BLaER1 (cell line): ENCODE measurements at regions not wholly inside any gene's neighbourhood (a gene's known extent, or its start where the extent isn't known, plus 50 kb on each side); places are given as distances from the start of the nearest gene placed in this dataset.

Experiments used
- H3K27ac ChIP-seq: shearing (Covaris generic); formaldehyde crosslinking; 2 replicates; pipeline ENCODE4 v1.8.1; 2022
- H3K27me3 ChIP-seq: shearing (Covaris generic); formaldehyde crosslinking; 2 replicates; pipeline ENCODE4 v1.8.1; 2022
- H3K36me3 ChIP-seq: shearing (Covaris generic); formaldehyde crosslinking; 2 replicates; pipeline ENCODE4 v1.8.1; 2022
- H3K4me1 ChIP-seq: shearing (Covaris generic); formaldehyde crosslinking; 2 replicates; pipeline ENCODE4 v1.8.1; 2022
- H3K4me2 ChIP-seq: shearing (Covaris generic); formaldehyde crosslinking; 2 replicates; pipeline ENCODE4 v1.8.1; 2022
- H3K4me3 ChIP-seq: shearing (Covaris generic); formaldehyde crosslinking; 2 replicates; pipeline ENCODE4 v1.8.1; 2022
- H3K9ac ChIP-seq: shearing (Covaris generic); formaldehyde crosslinking; 2 replicates; pipeline ENCODE4 v1.8.1; 2022
- H3K9me3 ChIP-seq: shearing (Covaris generic); formaldehyde crosslinking; 2 replicates; pipeline ENCODE4 v1.8.1; 2022
- H4K20me1 ChIP-seq: shearing (Covaris generic); formaldehyde crosslinking; 2 replicates; pipeline ENCODE4 v1.8.1; 2022
- Cebpa-rat ChIP-seq: shearing (Covaris generic); IDR thresholded peaks from 2 replicates; pipeline ENCODE4 v1.8.1; 2022

GRCh38 chr18:34039611-34040010, 185.1 kb downstream of the NOL4 start:
- no peaks in the 10 kb centered on the region for H3K36me3 ChIP-seq

GRCh38 chr18:34039201-34039600, 185.5 kb downstream of the NOL4 start:
- TF ChIP-seq Cebpa-rat: no peak
- Histone ChIP-seq H3K36me3 (no peaks in the 10 kb centered on the region), H3K9ac (no peak overlapping the region), H3K27me3 (no peaks in the 10 kb centered on the region), H4K20me1 (no peaks in the 10 kb centered on the region), H3K4me1 (peaks cover 9% of the 10 kb centered on the region; the same call in 1 of the 2 replicates), H3K4me2 (peak overlapping the region; percentile 72), H3K9me3 (0 out of 2 replicates have a peak, but pooled peaks cover 3% of the 10 kb centered on the region), H3K27ac (peak overlapping the region; percentile 23; the same call in 1 of the 2 replicates), H3K4me3 (no peak overlapping the region)

More at GRCh38 chr18:34039611-34040010, 185.1 kb downstream of the NOL4 start:
- H3K4me1 ChIP-seq: peaks cover 9% of the 10 kb centered on the region; the same call in 1 of the 2 replicates
- H4K20me1 ChIP-seq: no peaks in the 10 kb centered on the region
- H3K27me3 ChIP-seq: no peaks in the 10 kb centered on the region
- H3K9ac ChIP-seq: no peak overlapping the region
- H3K4me2 ChIP-seq: peak overlapping the region; percentile 72
- no peaks in the 10 kb centered on the region for H3K9me3 ChIP-seq
- no peak for TF ChIP-seq Cebpa-rat
- H3K4me3 ChIP-seq: no peak overlapping the region
- peak overlapping the region; percentile 23; the same call in 1 of the 2 replicates for H3K27ac ChIP-seq

GRCh38 chr18:34038086-34038485, 186.6 kb downstream of the NOL4 start:
- Histone ChIP-seq H3K4me1 (peaks cover 9% of the 10 kb centered on the region; the same call in 1 of the 2 replicates), H4K20me1 (no peaks in the 10 kb centered on the region), H3K36me3 (no peaks in the 10 kb centered on the region), H3K9ac (no peak overlapping the region), H3K27ac (no peak overlapping the region), H3K9me3 (peaks cover 10% of the 10 kb centered on the region; the same call in 1 of the 2 replicates), H3K4me3 (no peak overlapping the region), H3K4me2 (no peak overlapping the region), H3K27me3 (no peaks in the 10 kb centered on the region)
- TF ChIP-seq Cebpa-rat: no peak

- no peak overlapping the region for H3K9ac ChIP-seq
- no peaks in the 10 kb centered on the region for H4K20me1 ChIP-seq
- TF ChIP-seq Cebpa-rat: no peak
- H3K27me3 ChIP-seq: no peaks in the 10 kb centered on the region
- H3K36me3 ChIP-seq: no peaks in the 10 kb centered on the region
- no peak overlapping the region for H3K4me2 ChIP-seq
- peaks cover 18% of the 10 kb centered on the region for H3K9me3 ChIP-seq
- H3K4me3 ChIP-seq: no peak overlapping the region
- H3K27ac ChIP-seq: no peak overlapping the region
- peaks cover 1% of the 10 kb centered on the region; the same call in 1 of the 2 replicates for H3K4me1 ChIP-seq
These were observed 190.7 kb downstream of the NOL4 start for GRCh38 chr18:34033968-34034367.

- Histone ChIP-seq H3K4me1 (no peaks in the 10 kb centered on the region), H3K9me3 (peaks cover 18% of the 10 kb centered on the region), H3K4me3 (no peak overlapping the region), H3K4me2 (no peak overlapping the region), H3K9ac (no peak overlapping the region), H4K20me1 (no peaks in the 10 kb centered on the region), H3K27ac (no peak overlapping the region), H3K27me3 (no peaks in the 10 kb centered on the region), H3K36me3 (no peaks in the 10 kb centered on the region)
- no peak for TF ChIP-seq Cebpa-rat
These were observed 192.9 kb downstream of the NOL4 start for GRCh38 chr18:34031810-34032209.

- H3K36me3 ChIP-seq: no peaks in the 10 kb centered on the region
- no peaks in the 10 kb centered on the region for H4K20me1 ChIP-seq
- no peak for TF ChIP-seq Cebpa-rat
- peaks cover 8% of the 10 kb centered on the region; the same call in 1 of the 2 replicates for H3K9me3 ChIP-seq
- no peaks in the 10 kb centered on the region for H3K4me1 ChIP-seq
- no peak overlapping the region for H3K4me2 ChIP-seq
- no peak overlapping the region for H3K27ac ChIP-seq
- H3K4me3 ChIP-seq: no peak overlapping the region
- no peaks in the 10 kb centered on the region for H3K27me3 ChIP-seq
- no peak overlapping the region for H3K9ac ChIP-seq
These were observed 196.4 kb downstream of the NOL4 start for GRCh38 chr18:34028324-34028723.

GRCh38 chr18:34025191-34025801, 199.4 kb downstream of the NOL4 start:
- no peak for TF ChIP-seq Cebpa-rat
- Histone ChIP-seq H3K27me3 (no peaks in the 10 kb centered on the region), H3K4me1 (no peaks in the 10 kb centered on the region), H4K20me1 (no peaks in the 10 kb centered on the region), H3K4me3 (no peak overlapping the region), H3K27ac (no peak overlapping the region), H3K9ac (no peak overlapping the region), H3K9me3 (no peaks in the 10 kb centered on the region), H3K36me3 (no peaks in the 10 kb centered on the region), H3K4me2 (no peak overlapping the region)

GRCh38 chr18:34023471-34023870, 201.2 kb downstream of the NOL4 start:
- Histone ChIP-seq H3K27me3 (no peaks in the 10 kb centered on the region), H3K4me3 (no peak overlapping the region), H3K4me2 (no peak overlapping the region), H3K4me1 (no peaks in the 10 kb centered on the region), H4K20me1 (no peaks in the 10 kb centered on the region), H3K27ac (no peak overlapping the region), H3K36me3 (no peaks in the 10 kb centered on the region), H3K9ac (no peak overlapping the region), H3K9me3 (no peaks in the 10 kb centered on the region)
- no peak for TF ChIP-seq Cebpa-rat

- H3K27me3 ChIP-seq: no peaks in the 10 kb centered on the region
- H3K4me2 ChIP-seq: no peak overlapping the region
- no peak overlapping the region for H3K4me3 ChIP-seq
- no peaks in the 10 kb centered on the region for H3K4me1 ChIP-seq
- no peaks in the 10 kb centered on the region for H4K20me1 ChIP-seq
- H3K9me3 ChIP-seq: no peaks in the 10 kb centered on the region
- H3K27ac ChIP-seq: no peak overlapping the region
- H3K36me3 ChIP-seq: no peaks in the 10 kb centered on the region
- H3K9ac ChIP-seq: no peak overlapping the region
- TF ChIP-seq Cebpa-rat: no peak
These were observed 206.4 kb downstream of the NOL4 start for GRCh38 chr18:34018336-34018735.

- Histone ChIP-seq H3K36me3 (no peaks in the 10 kb centered on the region), H3K27ac (no peak overlapping the region), H3K4me1 (no peaks in the 10 kb centered on the region), H3K9ac (no peak overlapping the region), H3K4me3 (no peak overlapping the region), H3K27me3 (no peaks in the 10 kb centered on the region), H3K9me3 (no peaks in the 10 kb centered on the region), H4K20me1 (no peaks in the 10 kb centered on the region), H3K4me2 (no peak overlapping the region)
- no peak for TF ChIP-seq Cebpa-rat
These were observed 221.0 kb downstream of the NOL4 start for GRCh38 chr18:34003687-34004086.
